Endodermal cell (in vitro differentiated cells): ENCODE measurements at regions not wholly inside any gene's neighbourhood (a gene's known extent, or its start where the extent isn't known, plus 50 kb on each side); places are given as distances from the start of the nearest gene placed in this dataset.
"Not testable (repeated sequence)": the region's sequence is repeated elsewhere in the genome, so short reads cannot be mapped to it uniquely, and the experiment has no call there.

ENCODE experiments used
- DNase-seq: peaks from one replicate; pipeline ENCODE4 v3.0.0-alpha.2; 2017
- H3K27ac ChIP-seq: 2 replicates; pipeline ENCODE4 v1.5.1; 2013; ENCODE audit warnings: mild to moderate bottlenecking, low read depth, low read length, moderate library complexity
- H3K27me3 ChIP-seq: 2 replicates; pipeline ENCODE4 v1.6.1; 2013; ENCODE audit warnings: mild to moderate bottlenecking, low read length, moderate library complexity; ENCODE audit not compliant: insufficient read depth, control insufficient read depth, poor library complexity, severe bottlenecking
- H3K36me3 ChIP-seq: 2 replicates; pipeline ENCODE4 v1.7.0; 2013; ENCODE audit warnings: mild to moderate bottlenecking, low read length, moderate library complexity; ENCODE audit not compliant: control insufficient read depth, insufficient read depth
- H3K4me1 ChIP-seq: one replicate; pipeline ENCODE4 v1.7.0; 2013; ENCODE audit warnings: low read length; ENCODE audit not compliant: control insufficient read depth, insufficient read depth
- H3K4me3 ChIP-seq: 2 replicates; pipeline ENCODE4 v1.5.1; 2013; ENCODE audit warnings: mild to moderate bottlenecking, low read length, moderate library complexity
- H3K9ac ChIP-seq: 2 replicates; pipeline ENCODE4 v1.6.1; 2013; ENCODE audit warnings: mild to moderate bottlenecking, low read length, moderate library complexity; ENCODE audit not compliant: poor library complexity, severe bottlenecking; ENCODE audit errors: extremely low read depth
- H3K9me3 ChIP-seq: 2 replicates; pipeline ENCODE4 v1.6.1; 2013; ENCODE audit warnings: mild to moderate bottlenecking, low read length, moderate library complexity; ENCODE audit not compliant: control insufficient read depth
- H3K27ac Mint-ChIP-seq: 2 replicates; pipeline ENCODE4 v1.8.0; 2020; ENCODE audit warnings: mixed read lengths
- H3K27me3 Mint-ChIP-seq: 2 replicates; pipeline ENCODE4 v1.8.0; 2021; ENCODE audit warnings: mild to moderate bottlenecking, mixed read lengths; ENCODE audit not compliant: insufficient read depth
- H3K36me3 Mint-ChIP-seq: 2 replicates; pipeline ENCODE4 v1.8.0; 2020; ENCODE audit warnings: low read depth, mixed read lengths
- H3K4me1 Mint-ChIP-seq: 2 replicates; pipeline ENCODE4 v1.8.0; 2020; ENCODE audit warnings: mixed read lengths
- H3K4me3 Mint-ChIP-seq: 2 replicates; pipeline ENCODE4 v1.8.0; 2020; ENCODE audit warnings: mild to moderate bottlenecking, moderate library complexity, mixed read lengths
- H3K9me3 Mint-ChIP-seq: 2 replicates; pipeline ENCODE4 v1.8.0; 2020; ENCODE audit warnings: mild to moderate bottlenecking, mixed read lengths
- WGBS, 2 experiments: methylation state at CpG; one replicate each; pipeline versions ENCODE4 v1.1.5 to v1.1.7; 2013; ENCODE audit warnings: missing lambda C conversion rate in 2 of 2, mixed read lengths in 1 of 2; ENCODE audit not compliant: insufficient coverage in 1 of 2, insufficient read length in 1 of 2; 5-methylcytosine and 5-hydroxymethylcytosine counted together
- TF ChIP-seq, protein P1 (sequence below): fragments of 200-600 bp; sonication (generic); conservative IDR thresholded peaks from 2 replicates; pipeline ENCODE4 v1.5.0; 2021; ENCODE audit warnings: antibody characterized with exemption, mild to moderate bottlenecking

DNA sequence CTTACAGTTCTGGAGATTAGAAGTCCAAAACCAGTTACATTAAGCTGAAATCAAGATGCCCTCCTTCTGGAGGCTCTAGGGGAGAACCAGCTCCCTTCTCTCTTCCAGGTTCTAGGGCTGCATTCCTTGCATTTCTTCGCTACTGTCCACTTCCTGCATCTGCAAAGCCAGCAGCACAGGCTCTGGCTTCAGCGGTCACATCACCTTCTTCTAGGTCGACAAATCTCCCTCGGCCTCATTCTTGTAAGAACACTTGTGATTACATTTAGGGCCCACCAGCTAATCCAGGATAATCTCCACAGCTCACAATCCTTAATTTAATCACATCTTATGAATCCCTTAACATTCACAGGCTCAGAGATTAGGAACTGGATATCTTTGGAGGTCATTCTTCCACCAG, 73.8 kb downstream of the MINAR1 start:
- peaks cover 5% of the 10 kb centered on the region for H3K27me3 Mint-ChIP-seq
- Histone ChIP-seq H3K4me3 (no peak overlapping the region), H3K27me3 (peaks cover 78% of the 10 kb centered on the region), H3K9me3 (no peaks in the 10 kb centered on the region), H3K4me1 (no peaks in the 10 kb centered on the region), H3K9ac (no peak overlapping the region), H3K36me3 (no peaks in the 10 kb centered on the region), H3K27ac (no peak overlapping the region)
- TF ChIP-seq, protein P1, sequence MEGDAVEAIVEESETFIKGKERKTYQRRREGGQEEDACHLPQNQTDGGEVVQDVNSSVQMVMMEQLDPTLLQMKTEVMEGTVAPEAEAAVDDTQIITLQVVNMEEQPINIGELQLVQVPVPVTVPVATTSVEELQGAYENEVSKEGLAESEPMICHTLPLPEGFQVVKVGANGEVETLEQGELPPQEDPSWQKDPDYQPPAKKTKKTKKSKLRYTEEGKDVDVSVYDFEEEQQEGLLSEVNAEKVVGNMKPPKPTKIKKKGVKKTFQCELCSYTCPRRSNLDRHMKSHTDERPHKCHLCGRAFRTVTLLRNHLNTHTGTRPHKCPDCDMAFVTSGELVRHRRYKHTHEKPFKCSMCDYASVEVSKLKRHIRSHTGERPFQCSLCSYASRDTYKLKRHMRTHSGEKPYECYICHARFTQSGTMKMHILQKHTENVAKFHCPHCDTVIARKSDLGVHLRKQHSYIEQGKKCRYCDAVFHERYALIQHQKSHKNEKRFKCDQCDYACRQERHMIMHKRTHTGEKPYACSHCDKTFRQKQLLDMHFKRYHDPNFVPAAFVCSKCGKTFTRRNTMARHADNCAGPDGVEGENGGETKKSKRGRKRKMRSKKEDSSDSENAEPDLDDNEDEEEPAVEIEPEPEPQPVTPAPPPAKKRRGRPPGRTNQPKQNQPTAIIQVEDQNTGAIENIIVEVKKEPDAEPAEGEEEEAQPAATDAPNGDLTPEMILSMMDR: no peak
- H3K4me1 Mint-ChIP-seq: peaks cover 2% of the 10 kb centered on the region
- DNase-seq: no peak
- no peaks in the 10 kb centered on the region for H3K36me3 Mint-ChIP-seq
- H3K27ac Mint-ChIP-seq: no peak overlapping the region
- H3K4me3 Mint-ChIP-seq: no peak overlapping the region
- H3K9me3 Mint-ChIP-seq: no peaks in the 10 kb centered on the region
- WGBS, 2 experiments: 81 to 93% methylated on average over 3 to 4 of the region's 4 CpGs

DNA sequence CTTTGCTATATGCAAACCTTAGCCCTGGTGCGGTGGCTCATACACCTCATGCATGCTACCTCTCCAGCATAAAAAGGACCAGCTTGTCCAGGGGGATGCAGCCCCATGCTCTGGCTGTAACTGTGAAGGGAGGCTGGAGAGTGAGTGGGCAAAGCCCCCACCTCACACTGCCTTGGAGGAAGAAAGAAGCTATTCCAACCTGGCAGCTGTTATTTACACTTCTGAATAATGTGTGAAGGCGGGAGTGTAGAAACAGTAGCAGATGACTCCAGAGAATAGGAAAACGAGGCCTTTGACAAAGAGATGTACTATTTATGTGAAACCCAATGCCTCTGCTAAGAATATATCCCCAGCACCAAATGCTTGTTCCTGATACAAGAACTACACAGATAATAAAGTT, 80.7 kb downstream of the MINAR1 start:
- not testable (repeated sequence) for H3K4me1 Mint-ChIP-seq, H3K4me3 ChIP-seq, H3K27me3 Mint-ChIP-seq, H3K9me3 Mint-ChIP-seq, H3K27ac ChIP-seq, DNase-seq, H3K4me3 Mint-ChIP-seq, H3K27ac Mint-ChIP-seq, H3K36me3 ChIP-seq, H3K4me1 ChIP-seq, H3K36me3 Mint-ChIP-seq, H3K9ac ChIP-seq, H3K9me3 ChIP-seq
- 76% methylated on average over 2 of the region's 3 CpGs; no CpG with 5 or more reads in 1 of the 2 experiments for WGBS, 2 experiments
- peaks cover 29% of the 10 kb centered on the region for H3K27me3 ChIP-seq

- Histone ChIP-seq H3K9ac (no peak overlapping the region), H3K36me3 (no peaks in the 10 kb centered on the region), H3K27me3 (peaks cover 25% of the 10 kb centered on the region), H3K27ac (no peak overlapping the region), H3K9me3 (no peaks in the 10 kb centered on the region), H3K4me3 (no peak overlapping the region), H3K4me1 (no peaks in the 10 kb centered on the region)
- no peak for DNase-seq
- Mint-ChIP-seq H3K27me3 (no peaks in the 10 kb centered on the region), H3K4me1 (no peaks in the 10 kb centered on the region), H3K27ac (no peak overlapping the region), H3K36me3 (no peaks in the 10 kb centered on the region), H3K9me3 (no peaks in the 10 kb centered on the region), H3K4me3 (no peak overlapping the region)
- WGBS, 2 experiments: 98% methylated on average over 8 of the region's 8 CpGs; no CpG with 5 or more reads in 1 of the 2 experiments
- TF ChIP-seq, protein P1: no peak
These were observed 81.3 kb downstream of the MINAR1 start for GRCh38 chr15:79513417-79513816.

GRCh38 chr15:79513940-79514339, 81.8 kb downstream of the MINAR1 start:
- Histone ChIP-seq H3K9me3 (no peaks in the 10 kb centered on the region), H3K36me3 (no peaks in the 10 kb centered on the region), H3K9ac (no peak overlapping the region), H3K27ac (no peak overlapping the region), H3K27me3 (peaks cover 25% of the 10 kb centered on the region), H3K4me1 (no peaks in the 10 kb centered on the region), H3K4me3 (no peak overlapping the region)
- TF ChIP-seq, protein P1: no peak
- no peaks in the 10 kb centered on the region for H3K4me1 Mint-ChIP-seq
- H3K4me3 Mint-ChIP-seq: no peak overlapping the region
- no peak for DNase-seq
- no peak overlapping the region for H3K27ac Mint-ChIP-seq
- no peaks in the 10 kb centered on the region for H3K27me3 Mint-ChIP-seq
- no peaks in the 10 kb centered on the region for H3K9me3 Mint-ChIP-seq
- H3K36me3 Mint-ChIP-seq: no peaks in the 10 kb centered on the region
- WGBS, 2 experiments: 96 to 100% methylated on average over 4 to 5 of the region's 5 CpGs
